IMR-90 (cell line): ENCODE measurements at regions not wholly inside any gene's neighbourhood (a gene's known extent, or its start where the extent isn't known, plus 50 kb on each side); places are given as distances from the start of the nearest gene placed in this dataset.

Experiments
- ATAC-seq: fragments of 200-7000 bp; cut with Tn5 transposase; 2 replicates; pipeline ENCODE4 v1.9.1; 2020; ENCODE audit warnings: low read depth, mild to moderate bottlenecking, moderate library complexity
- BruUV-seq: library from RNA; stranded (reverse); fragments of 400-500 nt; replicated peaks from 2 replicates; lab custom pipeline; 2021; lab: Mats Ljungman, UMichigan
- CTCF ChIA-PET: fragments of 300-600 bp; formaldehyde crosslinking; extraction: SDS; loops from one replicate; lab custom pipeline; 2021; ENCODE audit warnings: antibody characterized with exemption; lab: Yijun Ruan, JAX
- POLR2A ChIA-PET: fragments of 300-600 bp; sonication (Branson Sonifier 250); formaldehyde crosslinking; loops from one replicate; lab custom pipeline; 2022; ENCODE audit warnings: antibody characterized with exemption; ENCODE audit not compliant: unreplicated experiment; lab: Charles Lee
- DNase-seq: peaks from one replicate; pipeline ENCODE4 v3.0.0; 2013
- H2AFZ ChIP-seq: replicated peaks from 2 replicates; pipeline ENCODE3; 2013; ENCODE audit warnings: low read length, mild to moderate bottlenecking; ENCODE audit not compliant: poor library complexity
- H2AK5ac ChIP-seq: 2 replicates; pipeline ENCODE4 v1.6.1; 2013; ENCODE audit warnings: low read depth, low read length, inconsistent platforms
- H2AK9ac ChIP-seq: replicated peaks from 2 replicates; pipeline ENCODE3; 2013; ENCODE audit warnings: mild to moderate bottlenecking, low read depth, low read length, moderate library complexity; ENCODE audit not compliant: poor library complexity
- H2BK120ac ChIP-seq: 2 replicates; pipeline ENCODE4 v1.6.1; 2013; ENCODE audit warnings: low read depth, low read length, inconsistent platforms
- H2BK15ac ChIP-seq: 3 replicates; pipeline ENCODE4 v1.6.1; 2013; ENCODE audit warnings: low read depth, low read length, inconsistent platforms
- H2BK20ac ChIP-seq: 2 replicates; pipeline ENCODE4 v1.6.1; 2013; ENCODE audit warnings: low read depth, mild to moderate bottlenecking, inconsistent platforms, low read length, moderate library complexity
- H2BK5ac ChIP-seq: 2 replicates; pipeline ENCODE4 v1.6.1; 2013; ENCODE audit warnings: mild to moderate bottlenecking, low read depth, low read length, inconsistent platforms; ENCODE audit not compliant: poor library complexity, severe bottlenecking
- H3K14ac ChIP-seq: replicated peaks from 2 replicates; pipeline ENCODE4 v1.6.1; 2013; ENCODE audit warnings: low read depth, low read length, inconsistent platforms
- H3K18ac ChIP-seq: 2 replicates; pipeline ENCODE4 v1.6.1; 2013; ENCODE audit warnings: low read depth, low read length, control low read depth
- H3K23ac ChIP-seq: 2 replicates; pipeline ENCODE4 v1.6.1; 2013; ENCODE audit warnings: low read depth, low read length, inconsistent platforms
- H3K27ac ChIP-seq: 2 replicates; pipeline ENCODE4 v1.5.1; 2013; ENCODE audit warnings: mild to moderate bottlenecking, control low read depth, low read length; ENCODE audit not compliant: insufficient read depth
- H3K27me3 ChIP-seq: 2 replicates; pipeline ENCODE4 v1.6.1; 2013; ENCODE audit warnings: low read length; ENCODE audit not compliant: control insufficient read depth, insufficient read depth
- H3K36me3 ChIP-seq: 2 replicates; pipeline ENCODE4 v1.6.1; 2013; ENCODE audit warnings: low read length, mixed read lengths; ENCODE audit not compliant: control insufficient read depth, insufficient read depth
- H3K4ac ChIP-seq: 2 replicates; pipeline ENCODE4 v1.6.1; 2013; ENCODE audit warnings: low read depth, low read length, inconsistent platforms
- H3K4me1 ChIP-seq: 2 replicates; pipeline ENCODE4 v1.6.1; 2013; ENCODE audit warnings: low read length, mixed read lengths; ENCODE audit not compliant: control insufficient read depth, insufficient read depth
- H3K4me2 ChIP-seq: 2 replicates; pipeline ENCODE4 v1.6.1; 2013; ENCODE audit warnings: low read depth, mild to moderate bottlenecking, control low read depth, low read length, moderate library complexity
- H3K4me3 ChIP-seq: 2 replicates; pipeline ENCODE4 v1.5.1; 2013; ENCODE audit warnings: low read depth, mild to moderate bottlenecking, control low read depth, low read length, moderate library complexity; ENCODE audit not compliant: insufficient read depth
- H3K56ac ChIP-seq: 2 replicates; pipeline ENCODE4 v1.6.1; 2013; ENCODE audit warnings: low read length, inconsistent platforms; ENCODE audit not compliant: insufficient read depth; ENCODE audit errors: extremely low read depth
- H3K79me1 ChIP-seq, 2 experiments: 2 replicates each; pipeline ENCODE4 v1.6.1; 2013; ENCODE audit warnings: low read length in 2 of 2, inconsistent platforms in 1 of 2, low read depth in 1 of 2
- H3K9ac ChIP-seq: 2 replicates; pipeline ENCODE4 v1.6.1; 2013; ENCODE audit warnings: low read depth, low read length, control low read depth
- H3K9me1 ChIP-seq: 2 replicates; pipeline ENCODE4 v1.6.1; 2013; ENCODE audit warnings: low read length, inconsistent platforms; ENCODE audit not compliant: insufficient read depth
- H3K9me3 ChIP-seq: 2 replicates; pipeline ENCODE4 v1.6.1; 2013; ENCODE audit warnings: low read length; ENCODE audit not compliant: control insufficient read depth, insufficient read depth
- H4K20me1 ChIP-seq: 2 replicates; pipeline ENCODE4 v1.6.1; 2013; ENCODE audit warnings: low read length, inconsistent platforms; ENCODE audit not compliant: insufficient read depth
- H4K5ac ChIP-seq: 2 replicates; pipeline ENCODE4 v1.6.1; 2013; ENCODE audit warnings: mild to moderate bottlenecking, low read depth, low read length, control low read depth
- H4K8ac ChIP-seq, 2 experiments: 2 replicates each; pipeline ENCODE4 v1.6.1; 2013; ENCODE audit warnings: low read depth in 2 of 2, low read length in 2 of 2, control low read depth in 1 of 2, inconsistent platforms in 1 of 2
- H4K91ac ChIP-seq: 2 replicates; pipeline ENCODE4 v1.6.1; 2013; ENCODE audit warnings: low read depth, low read length, inconsistent platforms; ENCODE audit not compliant: insufficient read depth
- BHLHE40 ChIP-seq: fragments of 150-350 bp; IDR thresholded peaks from 2 replicates; pipeline ENCODE4 v1.6.1; 2016; ENCODE audit warnings: mild to moderate bottlenecking, low read depth, low read length
- CEBPB ChIP-seq: IDR thresholded peaks from 2 replicates; pipeline ENCODE4 v1.6.1; 2012; ENCODE audit warnings: low read depth, low read length, improper control_type of control experiment
- CHD1 ChIP-seq: IDR thresholded peaks from 2 replicates; pipeline ENCODE4 v1.6.1; 2012; ENCODE audit warnings: low read depth, low read length, improper control_type of control experiment
- CTCF ChIP-seq: conservative IDR thresholded peaks from 2 replicates; pipeline ENCODE4 v1.5.1; 2012; ENCODE audit warnings: mild to moderate bottlenecking, low read depth, low read length, improper control_type of control experiment
- ELK1 ChIP-seq: fragments of 150-350 bp; IDR thresholded peaks from 2 replicates; pipeline ENCODE4 v1.6.1; 2016; ENCODE audit warnings: low read depth, mild to moderate bottlenecking, low read length, moderate library complexity, borderline replicate concordance
- FOS ChIP-seq: fragments of 150-350 bp; IDR thresholded peaks from 2 replicates; pipeline ENCODE4 v1.6.1; 2016; ENCODE audit warnings: low read depth, low read length
- MAFK ChIP-seq: IDR thresholded peaks from 2 replicates; pipeline ENCODE4 v1.6.1; 2012; ENCODE audit warnings: low read depth, low read length, improper control_type of control experiment
- MAZ ChIP-seq: IDR thresholded peaks from 2 replicates; pipeline ENCODE4 v1.6.1; 2012; ENCODE audit warnings: low read depth, mild to moderate bottlenecking, low read length, improper control_type of control experiment, moderate library complexity, borderline replicate concordance
- MXI1 ChIP-seq: IDR thresholded peaks from 2 replicates; pipeline ENCODE4 v1.6.1; 2012; ENCODE audit warnings: low read depth, mild to moderate bottlenecking, low read length, moderate library complexity, borderline replicate concordance
- NFE2L2 ChIP-seq: fragments of 150-350 bp; IDR thresholded peaks from 2 replicates; pipeline ENCODE4 v1.6.1; 2016; ENCODE audit warnings: low read depth, mild to moderate bottlenecking, low read length
- RAD21 ChIP-seq: IDR thresholded peaks from 2 replicates; pipeline ENCODE4 v1.6.1; 2012; ENCODE audit warnings: low read length, improper control_type of control experiment
- RCOR1 ChIP-seq: IDR thresholded peaks from 2 replicates; pipeline ENCODE4 v1.6.1; 2012; ENCODE audit warnings: mild to moderate bottlenecking, low read length, improper control_type of control experiment; ENCODE audit not compliant: insufficient replicate concordance
- RFX5 ChIP-seq: IDR thresholded peaks from 2 replicates; pipeline ENCODE4 v1.8.0; 2012; ENCODE audit warnings: low read depth, mild to moderate bottlenecking, low read length, moderate library complexity
- SMC3 ChIP-seq: fragments of 150-350 bp; IDR thresholded peaks from 2 replicates; pipeline ENCODE4 v1.6.1; 2016; ENCODE audit warnings: low read depth, mild to moderate bottlenecking, antibody characterized with exemption, low read length, moderate library complexity
- WGBS, 2 experiments: methylation state at CpG; one replicate each; pipeline versions ENCODE4 v1.1.5 to v1.1.7; 2013; ENCODE audit warnings: missing lambda C conversion rate in 2 of 2; ENCODE audit not compliant: insufficient read length in 1 of 2; ENCODE audit errors: extremely low coverage in 2 of 2; 5-methylcytosine and 5-hydroxymethylcytosine counted together
- dilution Hi-C: fragments of 300-500 bp; cut with HindIII; formaldehyde crosslinking; loops from one replicate; pipeline ENCODE4 v1.14.3; 2018; ENCODE audit warnings: low sequenced_read_pairs; ENCODE audit not compliant: unreplicated experiment
- in situ Hi-C: fragments of 300-500 bp; cut with MboI; formaldehyde crosslinking; loops from 3 replicates; pipeline ENCODE4 v1.14.3; 2019; ENCODE audit warnings: low sequenced_read_pairs, inconsistent platforms, mixed read lengths
- intact Hi-C: fragments of 100-400 bp; cut with micrococcal nuclease; formaldehyde crosslinking; loops from 2 replicates; pipeline ENCODE4 v1.10.0; 2022
- TF ChIP-seq, protein P1 (sequence below): fragments of 150-350 bp; IDR thresholded peaks from 2 replicates; pipeline ENCODE4 v1.6.1; 2017; ENCODE audit warnings: mild to moderate bottlenecking, antibody characterized with exemption, low read length, low read depth

DNA sequence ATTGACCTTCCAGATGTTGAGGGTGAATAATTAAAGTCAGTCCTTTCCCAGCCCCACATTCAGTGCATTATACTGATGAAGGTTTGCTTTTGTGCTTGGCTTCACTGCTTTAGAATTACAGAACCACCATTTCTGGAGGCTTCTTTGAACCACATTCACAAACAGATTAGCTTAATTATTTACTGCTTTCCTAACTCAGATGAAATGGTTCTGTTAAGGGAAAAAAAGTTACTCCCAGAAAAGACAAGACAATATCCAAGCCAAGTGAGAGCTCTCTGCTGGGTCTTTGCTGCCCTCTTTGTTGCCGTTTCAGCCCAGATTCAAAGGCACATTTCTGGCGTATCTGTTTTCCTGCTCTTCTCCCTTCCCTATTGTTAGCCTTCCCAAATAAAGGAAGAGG is 188.9 kb downstream of the AHR start:
- H3K27ac ChIP-seq: no peak overlapping the region
- no peak overlapping the region for H3K4ac ChIP-seq
- H3K18ac ChIP-seq: no peak overlapping the region
- no peak overlapping the region for H3K23ac ChIP-seq
- H2BK120ac ChIP-seq: no peak overlapping the region
- POLR2A ChIA-PET: no interaction called here
- no peak overlapping the region for H2BK5ac ChIP-seq
- no peak overlapping the region for H3K14ac ChIP-seq
- H3K4me3 ChIP-seq: no peak overlapping the region
- H3K4me1 ChIP-seq: no peaks in the 10 kb centered on the region
- DNase-seq (no peak), ATAC-seq (no peak)
- H3K4me2 ChIP-seq: no peak overlapping the region
- no TSS peak for BruUV-seq
- no CpG with 5 or more reads among the region's 2 CpGs for WGBS, 2 experiments
- in situ Hi-C loops: no loop called here
- no peak overlapping the region for H4K5ac ChIP-seq
- H4K91ac ChIP-seq: no peak overlapping the region
- no peak overlapping the region for H2AFZ ChIP-seq
- no peak overlapping the region for H4K8ac ChIP-seq
- no peak overlapping the region for H2BK15ac ChIP-seq
- H3K9ac ChIP-seq: no peak overlapping the region
- no peak overlapping the region for H2AK9ac ChIP-seq
- no peaks in the 10 kb centered on the region for H3K79me1 ChIP-seq
- TF ChIP-seq FOS: no peak
- TF ChIP-seq SMC3: no peak
- no peak for TF ChIP-seq MAZ
- TF ChIP-seq ELK1: no peak
- no peak for TF ChIP-seq CTCF
- TF ChIP-seq, protein P1, sequence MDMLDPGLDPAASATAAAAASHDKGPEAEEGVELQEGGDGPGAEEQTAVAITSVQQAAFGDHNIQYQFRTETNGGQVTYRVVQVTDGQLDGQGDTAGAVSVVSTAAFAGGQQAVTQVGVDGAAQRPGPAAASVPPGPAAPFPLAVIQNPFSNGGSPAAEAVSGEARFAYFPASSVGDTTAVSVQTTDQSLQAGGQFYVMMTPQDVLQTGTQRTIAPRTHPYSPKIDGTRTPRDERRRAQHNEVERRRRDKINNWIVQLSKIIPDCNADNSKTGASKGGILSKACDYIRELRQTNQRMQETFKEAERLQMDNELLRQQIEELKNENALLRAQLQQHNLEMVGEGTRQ: no peak
- TF ChIP-seq MXI1: no peak
- TF ChIP-seq NFE2L2: no peak
- TF ChIP-seq BHLHE40: no peak
- TF ChIP-seq RCOR1: no peak
- TF ChIP-seq RAD21: no peak
- no peak for TF ChIP-seq RFX5
- TF ChIP-seq CEBPB: no peak
- no peak for TF ChIP-seq CHD1
- TF ChIP-seq MAFK: no peak
- no peak overlapping the region for H3K56ac ChIP-seq
- no peaks in the 10 kb centered on the region for H3K36me3 ChIP-seq
- dilution Hi-C loops: no loop called here
- H2BK20ac ChIP-seq: no peak overlapping the region
- no peaks in the 10 kb centered on the region for H3K27me3 ChIP-seq
- CTCF ChIA-PET: no interaction called here
- no peaks in the 10 kb centered on the region for H3K9me1 ChIP-seq
- intact Hi-C loops: no loop called here
- no peak overlapping the region for H2AK5ac ChIP-seq
- H3K9me3 ChIP-seq: no peaks in the 10 kb centered on the region
- no peaks in the 10 kb centered on the region for H4K20me1 ChIP-seq
